B cell (primary cell): ENCODE measurements at regions not wholly inside any gene's neighbourhood (a gene's known extent, or its start where the extent isn't known, plus 50 kb on each side); places are given as distances from the start of the nearest gene placed in this dataset.

Experiments
- CTCF ChIP-seq: fragments of 200-600 bp; IDR thresholded peaks from one replicate; pipeline ENCODE4 v1.8.0; 2022; ENCODE audit warnings: antibody characterized with exemption, mild to moderate bottlenecking
- EZH2 ChIP-seq: IDR thresholded peaks from 2 replicates; pipeline ENCODE4 v1.6.1; 2012; ENCODE audit warnings: borderline replicate concordance, low read depth, mild to moderate bottlenecking, moderate library complexity, low read length; ENCODE audit not compliant: insufficient read depth, poor library complexity, severe bottlenecking

- TF ChIP-seq EZH2 (no peak), CTCF (no peak)
These were observed 129.7 kb downstream of the EFNB2 start for GRCh38 chr13:106405731-106406130.
